Neuronal stem cell (in vitro differentiated cells): ENCODE measurements at regions not wholly inside any gene's neighbourhood (a gene's known extent, or its start where the extent isn't known, plus 50 kb on each side); places are given as distances from the start of the nearest gene placed in this dataset.

Experiments
- DNase-seq: peaks from one replicate; pipeline ENCODE4 v3.0.0-alpha.2; 2013; ENCODE audit warnings: low spot score
- H2AFZ ChIP-seq: one replicate; pipeline ENCODE4 v1.6.1; 2013; ENCODE audit warnings: mild to moderate bottlenecking, low read length, inconsistent platforms
- H2AK5ac ChIP-seq: 2 replicates; pipeline ENCODE4 v1.6.1; 2013; ENCODE audit warnings: low read depth, mild to moderate bottlenecking, inconsistent platforms, low read length, moderate library complexity, mixed read lengths
- H2BK120ac ChIP-seq: 2 replicates; pipeline ENCODE4 v1.6.1; 2013; ENCODE audit warnings: low read depth, mild to moderate bottlenecking, inconsistent platforms, low read length, moderate library complexity, mixed read lengths
- H2BK12ac ChIP-seq: one replicate; pipeline ENCODE4 v1.6.1; 2013; ENCODE audit warnings: low read length, inconsistent platforms
- H2BK15ac ChIP-seq: 2 replicates; pipeline ENCODE4 v1.6.1; 2013; ENCODE audit warnings: mild to moderate bottlenecking, low read length, inconsistent platforms, mixed read lengths
- H2BK5ac ChIP-seq: one replicate; pipeline ENCODE4 v1.6.1; 2013; ENCODE audit warnings: inconsistent platforms, mild to moderate bottlenecking, low read length, moderate library complexity
- H3K14ac ChIP-seq: one replicate; pipeline ENCODE4 v1.6.1; 2013; ENCODE audit warnings: low read length, inconsistent platforms
- H3K18ac ChIP-seq: 2 replicates; pipeline ENCODE4 v1.6.1; 2013; ENCODE audit warnings: low read length, inconsistent platforms
- H3K23ac ChIP-seq: 2 replicates; pipeline ENCODE4 v1.6.1; 2013; ENCODE audit warnings: low read depth, mild to moderate bottlenecking, mixed read lengths, low read length, inconsistent platforms; ENCODE audit not compliant: poor library complexity
- H3K27ac ChIP-seq: replicated peaks from 3 replicates; pipeline ENCODE4 v1.5.1; 2013; ENCODE audit warnings: low read length, inconsistent platforms
- H3K27me3 ChIP-seq, 3 experiments: 2 replicates each; pipeline ENCODE4 v1.6.1; 2013; ENCODE audit warnings: low read length in 3 of 3, mild to moderate bottlenecking in 2 of 3, inconsistent platforms in 1 of 3, low read depth in 1 of 3, mixed read lengths in 1 of 3, moderate library complexity in 1 of 3; ENCODE audit not compliant: control insufficient read depth in 3 of 3, insufficient read depth in 3 of 3
- H3K36me3 ChIP-seq, 2 donors: replicated peaks in 1 of 2; 2 replicates each; pipeline ENCODE4 v1.6.1; 2013; ENCODE audit warnings: low read length in 2 of 2; ENCODE audit not compliant: control insufficient read depth in 2 of 2, insufficient read depth in 2 of 2
- H3K4ac ChIP-seq: 2 replicates; pipeline ENCODE4 v1.6.1; 2013; ENCODE audit warnings: inconsistent platforms, mild to moderate bottlenecking, low read length, moderate library complexity
- H3K4me1 ChIP-seq, 2 donors: 1 replicate in 1 of 2; 2 replicates in 1 of 2; pipeline ENCODE4 v1.6.1; 2013; ENCODE audit warnings: low read length in 2 of 2, low read depth in 1 of 2; ENCODE audit not compliant: control insufficient read depth in 2 of 2, insufficient read depth in 1 of 2
- H3K4me2 ChIP-seq: one replicate; pipeline ENCODE4 v1.6.1; 2013; ENCODE audit warnings: mild to moderate bottlenecking, low read length, inconsistent platforms; ENCODE audit not compliant: insufficient read depth, poor library complexity, severe bottlenecking
- H3K4me3 ChIP-seq, 2 donors: 2 replicates each; pipeline ENCODE4 v1.5.1; 2013; ENCODE audit warnings: low read length in 2 of 2, mild to moderate bottlenecking in 2 of 2, inconsistent platforms in 1 of 2, moderate library complexity in 1 of 2
- H3K79me1 ChIP-seq: one replicate; pipeline ENCODE4 v1.6.1; 2013; ENCODE audit warnings: low read depth, mild to moderate bottlenecking, inconsistent platforms, low read length, moderate library complexity
- H3K9ac ChIP-seq: one replicate; pipeline ENCODE4 v1.6.1; 2013; ENCODE audit warnings: mild to moderate bottlenecking, low read depth, low read length, inconsistent platforms; ENCODE audit not compliant: poor library complexity
- H3K9me3 ChIP-seq, 2 donors: replicated peaks in 1 of 2; 2 replicates each; pipeline versions ENCODE3 to v1.6.1; 2013; ENCODE audit warnings: low read length in 2 of 2, mild to moderate bottlenecking in 2 of 2, inconsistent platforms in 1 of 2, low read depth in 1 of 2, mixed read lengths in 1 of 2, moderate library complexity in 1 of 2; ENCODE audit not compliant: control insufficient read depth in 2 of 2, insufficient read depth in 1 of 2
- H4K8ac ChIP-seq: one replicate; pipeline ENCODE4 v1.6.1; 2013; ENCODE audit warnings: low read depth, mild to moderate bottlenecking, inconsistent platforms, low read length, moderate library complexity
- H4K91ac ChIP-seq: one replicate; pipeline ENCODE4 v1.6.1; 2013; ENCODE audit warnings: low read length, low read depth, mild to moderate bottlenecking, inconsistent platforms; ENCODE audit not compliant: poor library complexity
- WGBS, 2 donors: extraction: QIAGEN DNeasy Blood & Tissue Kit; methylation state at CpG; one replicate each; pipeline ENCODE4 v1.1.7; 2013; ENCODE audit warnings: missing lambda C conversion rate in 2 of 2, mixed read lengths in 1 of 2; ENCODE audit not compliant: insufficient read length in 2 of 2, insufficient replicate concordance in 1 of 2; ENCODE audit errors: extremely low coverage in 2 of 2; 5-methylcytosine and 5-hydroxymethylcytosine counted together

- no peaks in the 10 kb centered on the region for H3K4me1 ChIP-seq
- no peak overlapping the region for H3K18ac ChIP-seq
- H3K14ac ChIP-seq, result no peak overlapping the region
- H2BK15ac ChIP-seq, result no peak overlapping the region
- no peak overlapping the region for H4K91ac ChIP-seq
- H4K8ac ChIP-seq, result no peak overlapping the region
- no peak overlapping the region for H3K27ac ChIP-seq
- no peak overlapping the region for H2BK120ac ChIP-seq
- no peak overlapping the region for H3K23ac ChIP-seq
- no peak overlapping the region for H2AFZ ChIP-seq
- H3K9ac ChIP-seq, result no peak overlapping the region
- no peaks in the 10 kb centered on the region for H3K27me3 ChIP-seq
- DNase-seq, result no peak
- H2BK12ac ChIP-seq, result no peak overlapping the region
- no peak overlapping the region for H3K4ac ChIP-seq
- WGBS, 2 donors, result no CpG with 5 or more reads among the region's 2 CpGs
- no peak overlapping the region for H3K4me3 ChIP-seq
- no peaks in the 10 kb centered on the region for H3K9me3 ChIP-seq
- H3K4me2 ChIP-seq, result no peak overlapping the region
- no peak overlapping the region for H2AK5ac ChIP-seq
- H3K79me1 ChIP-seq, result no peaks in the 10 kb centered on the region
- no peak overlapping the region for H2BK5ac ChIP-seq
- no peaks in the 10 kb centered on the region for H3K36me3 ChIP-seq
Observed at GRCh38 chr9:71592400-71592799, 175.9 kb downstream of the CEMIP2 start.

- no peak overlapping the region for H3K18ac ChIP-seq
- no CpG with 5 or more reads among the region's 3 CpGs for WGBS, 2 donors
- H2BK120ac ChIP-seq, result no peak overlapping the region
- H4K8ac ChIP-seq, result no peak overlapping the region
- no peak overlapping the region for H3K4ac ChIP-seq
- H3K4me1 ChIP-seq, result no peaks in the 10 kb centered on the region
- H3K79me1 ChIP-seq, result no peaks in the 10 kb centered on the region
- no peak for DNase-seq
- H2BK12ac ChIP-seq, result no peak overlapping the region
- H3K27me3 ChIP-seq, result no peaks in the 10 kb centered on the region
- H2AK5ac ChIP-seq, result no peak overlapping the region
- no peak overlapping the region for H3K4me2 ChIP-seq
- H3K23ac ChIP-seq, result no peak overlapping the region
- no peak overlapping the region for H3K14ac ChIP-seq
- H3K4me3 ChIP-seq, result no peak overlapping the region
- no peak overlapping the region for H2BK5ac ChIP-seq
- H3K36me3 ChIP-seq, result no peaks in the 10 kb centered on the region
- H3K9ac ChIP-seq, result no peak overlapping the region
- no peak overlapping the region for H3K27ac ChIP-seq
- no peaks in the 10 kb centered on the region for H3K9me3 ChIP-seq
- no peak overlapping the region for H2BK15ac ChIP-seq
- H2AFZ ChIP-seq, result no peak overlapping the region
- H4K91ac ChIP-seq, result no peak overlapping the region
Observed at GRCh38 chr9:71590362-71590761, 178.0 kb downstream of the CEMIP2 start.

GRCh38 chr9:71589612-71590011 lies 178.7 kb downstream of the CEMIP2 start:
- H3K9me3 ChIP-seq, result no peaks in the 10 kb centered on the region
- H2AK5ac ChIP-seq, result no peak overlapping the region
- no peak overlapping the region for H3K4me3 ChIP-seq
- H3K4me1 ChIP-seq, result no peaks in the 10 kb centered on the region
- H3K9ac ChIP-seq, result no peak overlapping the region
- H3K36me3 ChIP-seq, result no peaks in the 10 kb centered on the region
- no peak overlapping the region for H3K4me2 ChIP-seq
- no peaks in the 10 kb centered on the region for H3K79me1 ChIP-seq
- no peak overlapping the region for H4K91ac ChIP-seq
- DNase-seq, result no peak
- no peak overlapping the region for H3K23ac ChIP-seq
- H3K4ac ChIP-seq, result no peak overlapping the region
- H2BK15ac ChIP-seq, result no peak overlapping the region
- WGBS, 2 donors, result no CpG with 5 or more reads among the region's 6 CpGs
- H4K8ac ChIP-seq, result no peak overlapping the region
- no peak overlapping the region for H3K14ac ChIP-seq
- H2AFZ ChIP-seq, result no peak overlapping the region
- H2BK12ac ChIP-seq, result no peak overlapping the region
- no peak overlapping the region for H3K27ac ChIP-seq
- no peak overlapping the region for H2BK120ac ChIP-seq
- peak overlapping the region; percentile 4 for H2BK5ac ChIP-seq
- no peaks in the 10 kb centered on the region for H3K27me3 ChIP-seq
- no peak overlapping the region for H3K18ac ChIP-seq

GRCh38 chr9:71587576-71588362 lies 180.5 kb downstream of the CEMIP2 start:
- no peak for DNase-seq
- H3K79me1 ChIP-seq, result no peaks in the 10 kb centered on the region

More at GRCh38 chr9:71587576-71588362, 180.5 kb downstream of the CEMIP2 start:
- no peak overlapping the region for H2AFZ ChIP-seq
- no CpG with 5 or more reads among the region's 5 CpGs for WGBS, 2 donors
- H3K4ac ChIP-seq, result no peak overlapping the region
- H2BK120ac ChIP-seq, result no peak overlapping the region
- H4K91ac ChIP-seq, result no peak overlapping the region
- no peak overlapping the region for H3K4me2 ChIP-seq
- no peak overlapping the region for H3K4me3 ChIP-seq
- H3K23ac ChIP-seq, result no peak overlapping the region
- H2BK15ac ChIP-seq, result no peak overlapping the region
- H2BK12ac ChIP-seq, result no peak overlapping the region
- H2BK5ac ChIP-seq, result no peak overlapping the region
- H3K14ac ChIP-seq, result no peak overlapping the region
- H3K9me3 ChIP-seq, result no peaks in the 10 kb centered on the region
- H3K4me1 ChIP-seq, result no peaks in the 10 kb centered on the region
- no peak overlapping the region for H3K18ac ChIP-seq
- no peak overlapping the region for H3K9ac ChIP-seq
- H3K27me3 ChIP-seq, result no peaks in the 10 kb centered on the region
- no peak overlapping the region for H3K27ac ChIP-seq
- H4K8ac ChIP-seq, result no peak overlapping the region
- H2AK5ac ChIP-seq, result no peak overlapping the region
- no peaks in the 10 kb centered on the region for H3K36me3 ChIP-seq
